GM12878 (cell line): ENCODE measurements at regions not wholly inside any gene's neighbourhood (a gene's known extent, or its start where the extent isn't known, plus 50 kb on each side); places are given as distances from the start of the nearest gene placed in this dataset.

Source experiments
- ATAC-seq: fragments of 200-7000 bp; cut with Tn5 transposase; 3 replicates; pipeline ENCODE4 v1.9.1; 2020; ENCODE audit warnings: mild to moderate bottlenecking, moderate library complexity
- BruUV-seq: library from RNA; stranded (reverse); fragments of 400-500 nt; replicated peaks from 2 replicates; lab custom pipeline; 2021; lab: Mats Ljungman, UMichigan
- CTCF ChIA-PET: fragments of 300-600 bp; sonication (Branson Sonifier 250); formaldehyde crosslinking; extraction: SDS; loops from one replicate; lab custom pipeline; 2021; ENCODE audit warnings: inconsistent platforms; lab: Yijun Ruan, JAX
- POLR2A ChIA-PET: fragments of 350-600 bp; formaldehyde crosslinking; extraction: SDS; loops from one replicate; lab custom pipeline; 2021; ENCODE audit warnings: inconsistent platforms; lab: Charles Lee
- RAD21 ChIA-PET: fragments of 300-600 bp; sonication (Branson Sonifier 250); formaldehyde crosslinking; loops from one replicate; lab custom pipeline; 2023; ENCODE audit warnings: antibody characterized with exemption; ENCODE audit not compliant: unreplicated experiment; lab: Charles Lee
- SMC1A ChIA-PET: fragments of 300-600 bp; sonication (Branson Sonifier 250); formaldehyde crosslinking; loops from one replicate; lab custom pipeline; 2023; ENCODE audit not compliant: unreplicated experiment, uncharacterized antibody; lab: Charles Lee
- DNase-seq: peaks from one replicate; pipeline ENCODE4 v3.0.0-alpha.2; 2011; ENCODE audit warnings: low read depth, low spot score
- FAIRE-seq: peaks from 3 replicates; lab custom pipeline; 2011; peaks lifted over from hg19 to GRCh38; lab: Jason Lieb, UNC
- H2AFZ ChIP-seq: 2 replicates; pipeline ENCODE4 v1.6.0; 2011; ENCODE audit warnings: low read depth, low read length, control low read depth; ENCODE audit not compliant: control insufficient read depth
- H3K27ac ChIP-seq: 2 replicates; pipeline ENCODE4 v1.5.1; 2011; ENCODE audit warnings: control low read depth; ENCODE audit not compliant: control insufficient read depth, insufficient read depth
- H3K27me3 ChIP-seq, 2 experiments: replicated peaks in 1 of 2; 2 replicates each; pipeline versions ENCODE4 v1.6.0 to v1.6.1; 2011; ENCODE audit warnings: low read length in 1 of 2; ENCODE audit not compliant: control insufficient read depth in 2 of 2, insufficient read depth in 2 of 2
- H3K36me3 ChIP-seq, 2 experiments: 2 replicates each; pipeline ENCODE4 v1.5.1; 2011; ENCODE audit warnings: low read length in 1 of 2; ENCODE audit not compliant: control insufficient read depth in 2 of 2, insufficient read depth in 2 of 2
- H3K4me1 ChIP-seq: 2 replicates; pipeline ENCODE4 v1.6.1; 2011; ENCODE audit warnings: mild to moderate bottlenecking, low read length, moderate library complexity, mixed read lengths; ENCODE audit not compliant: control insufficient read depth, insufficient read depth
- H3K4me2 ChIP-seq: 2 replicates; pipeline ENCODE4 v1.6.0; 2011; ENCODE audit warnings: control low read depth; ENCODE audit not compliant: control insufficient read depth, insufficient read depth
- H3K4me3 ChIP-seq: fragments of 200-600 bp; sonication (generic); 2 replicates; pipeline ENCODE4 v1.5.1; 2016
- H3K79me2 ChIP-seq: 2 replicates; pipeline ENCODE4 v1.6.0; 2011; ENCODE audit warnings: low read length; ENCODE audit not compliant: control insufficient read depth, insufficient read depth
- H3K9ac ChIP-seq: 2 replicates; pipeline ENCODE4 v1.8.0; 2011; ENCODE audit warnings: low read length, control low read depth, mixed read lengths; ENCODE audit not compliant: control insufficient read depth, insufficient read depth
- H3K9me3 ChIP-seq: replicated peaks from 3 replicates; pipeline ENCODE4 v1.5.1; 2011; ENCODE audit warnings: mild to moderate bottlenecking, low read length; ENCODE audit not compliant: control insufficient read depth, insufficient read depth
- H4K20me1 ChIP-seq: 2 replicates; pipeline ENCODE4 v1.6.0; 2011; ENCODE audit not compliant: control insufficient read depth, insufficient read depth
- BCL11A ChIP-seq: IDR thresholded peaks from 2 replicates; pipeline ENCODE4 v1.6.1; 2011; ENCODE audit warnings: low read depth, low read length
- NRF1 ChIP-seq: conservative IDR thresholded peaks from 2 replicates; pipeline ENCODE4 v1.6.1; 2011; ENCODE audit warnings: mild to moderate bottlenecking, low read depth, low read length, improper control_type of control experiment
- RAD21 ChIP-seq: IDR thresholded peaks from 2 replicates; pipeline ENCODE4 v1.6.1; 2011; ENCODE audit warnings: mild to moderate bottlenecking, low read depth, low read length, moderate library complexity; ENCODE audit not compliant: insufficient read depth
- SIX5 ChIP-seq: IDR thresholded peaks from 2 replicates; pipeline ENCODE4 v1.6.1; 2011; ENCODE audit warnings: mild to moderate bottlenecking, low read depth, low read length, moderate library complexity; ENCODE audit not compliant: severe bottlenecking
- ZNF274 ChIP-seq: IDR thresholded peaks from one replicate; pipeline ENCODE4 v1.8.0; 2011; ENCODE audit not compliant: insufficient read length, insufficient read depth
- WGBS: methylation state at CpG from one replicate; pipeline ENCODE4 v1.1.6; 2016; ENCODE audit warnings: low lambda C conversion rate; ENCODE audit not compliant: insufficient replicate concordance, insufficient coverage; ENCODE audit errors: missing lambda C conversion rate; 5-methylcytosine and 5-hydroxymethylcytosine counted together
- in situ Hi-C: fragments of 300-500 bp; cut with MboI; formaldehyde crosslinking; loops from 9 replicates; pipeline ENCODE4 v1.14.3; 2018; ENCODE audit warnings: mixed read lengths
- intact Hi-C: fragments of 100-400 bp; cut with micrococcal nuclease; formaldehyde crosslinking; loops from one replicate; pipeline ENCODE4 v1.14.2; 2022; ENCODE audit not compliant: unreplicated experiment

DNA sequence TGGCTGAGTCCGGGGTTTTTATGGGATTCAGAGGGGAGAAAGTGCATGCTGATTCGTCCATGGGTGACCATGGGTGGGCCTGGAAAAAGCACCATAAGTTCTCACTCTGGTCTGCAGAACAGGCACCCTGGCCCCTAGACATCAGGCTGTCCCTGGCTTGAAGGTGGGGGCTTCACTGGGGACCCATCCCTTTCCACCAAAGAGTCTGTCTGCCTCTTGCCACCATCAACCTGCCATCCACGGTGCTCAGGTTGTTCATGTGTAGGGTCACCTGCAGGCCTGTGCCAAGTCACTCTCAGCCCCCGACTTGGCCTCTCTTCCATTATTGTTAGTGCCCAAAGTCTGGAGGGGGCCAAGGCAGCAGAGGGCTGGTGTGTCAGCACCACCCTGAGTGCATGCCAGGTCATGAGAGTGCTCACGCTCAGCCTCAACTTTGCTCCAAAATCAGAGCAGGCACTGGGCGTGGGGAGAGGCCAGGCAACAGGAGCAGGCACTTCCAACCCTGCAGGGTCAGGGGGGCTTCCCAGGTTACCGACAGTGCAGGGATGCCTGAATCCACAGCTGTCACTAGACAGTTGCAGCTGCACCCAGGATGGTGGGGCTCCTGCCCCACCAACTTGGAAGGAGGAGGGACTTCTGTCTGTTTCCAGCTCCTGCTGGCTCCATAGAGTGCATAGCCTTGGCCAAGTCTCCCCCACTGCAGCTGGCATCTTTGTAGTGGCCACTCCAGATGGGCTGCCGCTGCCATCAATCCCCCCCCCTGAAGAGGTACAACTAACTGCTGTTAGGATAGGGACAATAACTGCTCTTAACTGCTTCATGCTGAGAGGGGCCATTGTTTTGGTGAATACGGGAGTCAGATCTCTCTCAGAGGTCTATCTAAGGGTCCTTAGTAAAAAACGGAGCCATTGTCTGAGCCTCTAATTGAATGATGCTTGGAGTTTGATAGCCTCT, 209.3 kb downstream of the AKAIN1 start:
- FAIRE-seq (no peak), DNase-seq (no peak), ATAC-seq (no peak)
- Histone ChIP-seq H3K4me1 (no peaks in the 10 kb centered on the region), H3K27ac (no peak overlapping the region), H3K9me3 (no peaks in the 10 kb centered on the region; the same call in 2 of the 3 replicates), H2AFZ (no peak overlapping the region), H3K27me3 (no peaks in the 10 kb centered on the region), H3K4me3 (no peak overlapping the region), H3K36me3 (no peaks in the 10 kb centered on the region), H3K4me2 (no peak overlapping the region), H3K9ac (no peak overlapping the region), H4K20me1 (no peaks in the 10 kb centered on the region), H3K79me2 (no peaks in the 10 kb centered on the region)
- intact Hi-C loops = no loop called here
- RAD21 ChIA-PET = interaction anchor here (0.7 kb wide), 1 partner anchor 237 kb away, joined by 3 read pairs; no protein-coding TSS in a partner anchor
- no TSS peak for BruUV-seq
- SMC1A ChIA-PET = no interaction called here
- CTCF ChIA-PET = interaction anchor here (0.6 kb wide), 1 partner anchor 40 kb away, joined by 3 read pairs; no protein-coding TSS in a partner anchor
- POLR2A ChIA-PET = no interaction called here
- in situ Hi-C loops = no loop called here
- under 1% methylated on average over 10 of the region's 10 CpGs for WGBS
- TF ChIP-seq BCL11A = no peak
- no peak for TF ChIP-seq SIX5
- no peak for TF ChIP-seq RAD21
- TF ChIP-seq ZNF274 = no peak
- TF ChIP-seq NRF1 = no peak

DNA sequence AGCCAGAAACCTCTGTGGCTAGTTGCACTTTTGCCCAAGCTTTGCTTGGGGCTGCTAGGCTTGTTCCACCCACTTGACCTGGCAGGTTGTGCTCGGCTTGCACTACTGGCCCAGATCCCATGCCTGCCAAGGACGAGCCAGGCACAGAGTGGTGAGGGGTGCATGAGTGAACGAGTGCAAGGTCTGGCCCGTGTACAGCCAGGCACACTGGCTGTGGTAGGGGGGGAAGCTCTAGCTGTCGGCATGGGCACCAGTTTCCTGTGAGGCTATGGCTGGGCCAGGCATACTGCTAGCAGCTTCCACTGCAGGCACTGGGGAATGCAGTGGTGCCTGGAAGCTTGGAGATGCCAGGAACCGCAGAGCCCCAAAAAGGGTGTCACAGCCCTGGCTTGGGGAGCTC, 210.4 kb downstream of the AKAIN1 start:
- DNase-seq (no peak), FAIRE-seq (no peak), ATAC-seq (no peak)
- CTCF ChIA-PET = no interaction called here
- intact Hi-C loops = no loop called here
- in situ Hi-C loops = no loop called here
- Histone ChIP-seq H3K27ac (no peak overlapping the region), H3K4me3 (no peak overlapping the region), H3K4me2 (no peak overlapping the region), H3K9me3 (no peaks in the 10 kb centered on the region; the same call in 2 of the 3 replicates), H3K4me1 (no peaks in the 10 kb centered on the region), H3K79me2 (no peaks in the 10 kb centered on the region), H4K20me1 (no peaks in the 10 kb centered on the region), H3K27me3 (no peaks in the 10 kb centered on the region), H3K36me3 (no peaks in the 10 kb centered on the region), H2AFZ (no peak overlapping the region), H3K9ac (no peak overlapping the region)
- WGBS = 13% methylated on average over 6 of the region's 6 CpGs
- no peak for TF ChIP-seq NRF1
- RAD21 ChIA-PET = interaction anchor here (0.7 kb wide), 1 partner anchor 236 kb away, joined by 3 read pairs; no protein-coding TSS in a partner anchor
- POLR2A ChIA-PET = no interaction called here
- SMC1A ChIA-PET = interaction anchor here (1.4 kb wide), 1 partner anchor 16 kb away, joined by 3 read pairs; no protein-coding TSS in a partner anchor
- no TSS peak for BruUV-seq
